HCT116 (cell line): ENCODE measurements at regions not wholly inside any gene's neighbourhood (a gene's known extent, or its start where the extent isn't known, plus 50 kb on each side); places are given as distances from the start of the nearest gene placed in this dataset.

ENCODE experiments used
- ATAC-seq: fragments of 200-7000 bp; cut with Tn5 transposase; 2 replicates; pipeline ENCODE4 v1.9.1; 2020; ENCODE audit warnings: mild to moderate bottlenecking, moderate library complexity
- BruUV-seq: library from RNA; stranded (reverse); fragments of 400-500 nt; replicated peaks from 2 replicates; lab custom pipeline; 2021; lab: Mats Ljungman, UMichigan
- CTCF ChIA-PET: fragments of 300-600 bp; sonication (Branson Sonifier 250); formaldehyde crosslinking; loops from one replicate; lab custom pipeline; 2021; ENCODE audit warnings: antibody characterized with exemption; lab: Charles Lee
- POLR2A ChIA-PET: fragments of 300-600, 350-600 bp; sonication (Branson Sonifier 250); formaldehyde crosslinking; loops from one replicate; lab custom pipeline; 2021; ENCODE audit warnings: antibody characterized with exemption; lab: Charles Lee
- RAD21 ChIA-PET, 2 experiments: fragments of 300-600 bp; sonication (Branson Sonifier 250); formaldehyde crosslinking; loops; one replicate each; lab custom pipeline; 2023; ENCODE audit warnings: low total read pairs in 2 of 2; ENCODE audit not compliant: uncharacterized antibody in 2 of 2, unreplicated experiment in 2 of 2, low non-redundant PET in 1 of 2; lab: Charles Lee
- DNase-seq: peaks from one replicate; pipeline ENCODE4 v3.0.0-alpha.2; 2010; ENCODE audit warnings: low read depth, low spot score
- H2AFZ ChIP-seq: fragments of 200-600 bp; shearing (Covaris generic), sonication (generic); 2 replicates; pipeline ENCODE4 v1.6.1; 2017; ENCODE audit warnings: low read depth, mixed run types, mixed read lengths, antibody characterized with exemption, low read length; ENCODE audit not compliant: poor library complexity, severe bottlenecking
- H3K27ac ChIP-seq: 2 replicates; pipeline ENCODE4 v1.5.1; 2012; ENCODE audit warnings: low read depth, low read length
- H3K27me3 ChIP-seq: fragments of 200-600 bp; sonication (generic); 2 replicates; pipeline ENCODE4 v1.6.1; 2016; ENCODE audit warnings: mixed run types, low read length, mixed read lengths; ENCODE audit not compliant: insufficient read depth
- H3K36me3 ChIP-seq, 2 experiments: fragments of 200-500 bp in 1 of 2; fragments of 200-600 bp in 1 of 2; sonication (Bioruptor generic) in 1 of 2; sonication (generic) in 1 of 2; 2 replicates each; pipeline versions ENCODE4 v1.5.1 to v1.6.1; 2014 to 2016; ENCODE audit warnings: low read length in 2 of 2, inconsistent platforms in 1 of 2, mixed read lengths in 1 of 2, mixed run types in 1 of 2; ENCODE audit not compliant: insufficient read depth in 2 of 2, control insufficient read depth in 1 of 2
- H3K4me1 ChIP-seq, 2 experiments: fragments of 200-600 bp in 1 of 2; sonication (generic) in 1 of 2; 2 replicates each; pipeline versions ENCODE4 v1.5.1 to v1.6.1; 2012 to 2017; ENCODE audit warnings: low read length in 2 of 2, inconsistent platforms in 1 of 2, mild to moderate bottlenecking in 1 of 2, mixed read lengths in 1 of 2, mixed run types in 1 of 2, moderate library complexity in 1 of 2; ENCODE audit not compliant: insufficient read depth in 2 of 2, control insufficient read depth in 1 of 2
- H3K4me2 ChIP-seq: fragments of 200-600 bp; sonication (generic); 2 replicates; pipeline ENCODE4 v1.6.1; 2017; ENCODE audit warnings: mixed run types, low read length, mixed read lengths
- H3K4me3 ChIP-seq, 2 experiments: fragments of 200-600 bp in 1 of 2; sonication (generic) in 1 of 2; replicated peaks in 1 of 2; 2 replicates each; pipeline ENCODE4 v1.5.1; 2011 to 2016; ENCODE audit warnings: low read length in 2 of 2, control low read depth in 1 of 2, low read depth in 1 of 2, mild to moderate bottlenecking in 1 of 2, mixed read lengths in 1 of 2, mixed run types in 1 of 2
- H3K79me2 ChIP-seq: fragments of 200-600 bp; sonication (generic); 2 replicates; pipeline ENCODE4 v1.6.1; 2017; ENCODE audit warnings: mild to moderate bottlenecking, mixed run types, low read length, moderate library complexity, mixed read lengths; ENCODE audit not compliant: insufficient read depth
- H3K9ac ChIP-seq: fragments of 200-600 bp; sonication (generic); 2 replicates; pipeline ENCODE4 v1.6.1; 2016; ENCODE audit warnings: low read length, mixed read lengths
- H3K9me2 ChIP-seq: fragments of 200-600 bp; sonication (generic), shearing (Covaris generic); 2 replicates; pipeline ENCODE4 v1.6.1; 2017; ENCODE audit warnings: mixed run types, mild to moderate bottlenecking, moderate library complexity; ENCODE audit not compliant: insufficient read depth
- H3K9me3 ChIP-seq, 2 experiments: fragments of 200-500 bp in 1 of 2; fragments of 200-600 bp in 1 of 2; sonication (Bioruptor generic) in 1 of 2; sonication (generic) in 1 of 2; 2 replicates each; pipeline ENCODE4 v1.6.1; 2014 to 2017; ENCODE audit warnings: low read length in 2 of 2, mixed read lengths in 2 of 2, inconsistent platforms in 1 of 2, low read depth in 1 of 2, mild to moderate bottlenecking in 1 of 2, mixed run types in 1 of 2, moderate library complexity in 1 of 2; ENCODE audit not compliant: control insufficient read depth in 1 of 2, insufficient read depth in 1 of 2
- H4K20me1 ChIP-seq: fragments of 200-600 bp; sonication (generic), shearing (Covaris generic); 2 replicates; pipeline ENCODE4 v1.6.1; 2017; ENCODE audit warnings: mixed run types, mild to moderate bottlenecking, moderate library complexity; ENCODE audit not compliant: insufficient read depth
- CBX3 ChIP-seq: IDR thresholded peaks from 2 replicates; pipeline ENCODE4 v1.6.1; 2012; ENCODE audit warnings: low read depth
- EGR1 ChIP-seq: IDR thresholded peaks from 2 replicates; pipeline ENCODE4 v1.6.1; 2012; ENCODE audit warnings: low read depth
- EZH2phosphoT487 ChIP-seq: fragments of 200-600 bp; IDR thresholded peaks from 2 replicates; pipeline ENCODE4 v1.6.1; 2018; ENCODE audit warnings: antibody characterized with exemption, borderline replicate concordance
- FOSL1 ChIP-seq: IDR thresholded peaks from 2 replicates; pipeline ENCODE4 v1.6.1; 2012; ENCODE audit warnings: low read depth
- JUND ChIP-seq: IDR thresholded peaks from 2 replicates; pipeline ENCODE4 v1.6.1; 2012
- POLR2AphosphoS5 ChIP-seq: IDR thresholded peaks from 2 replicates; pipeline ENCODE4 v1.6.1; 2011; ENCODE audit warnings: mild to moderate bottlenecking, low read depth, low read length, moderate library complexity
- RAD21 ChIP-seq: IDR thresholded peaks from 2 replicates; pipeline ENCODE4 v1.6.1; 2012; ENCODE audit warnings: low read depth, mild to moderate bottlenecking
- SRF ChIP-seq: IDR thresholded peaks from 2 replicates; pipeline ENCODE4 v1.6.1; 2012; ENCODE audit warnings: low read depth
- YY1 ChIP-seq: IDR thresholded peaks from 2 replicates; pipeline ENCODE4 v1.6.1; 2011; ENCODE audit warnings: low read length, low read depth, moderate library complexity, mild to moderate bottlenecking; ENCODE audit not compliant: insufficient replicate concordance; ENCODE audit errors: extremely low read depth
- ZFX ChIP-seq: fragments of 450-650 bp; IDR thresholded peaks from 2 replicates; pipeline ENCODE4 v1.6.1; 2017
- ZNF274 ChIP-seq: fragments of 200-500 bp; sonication (Bioruptor generic); IDR thresholded peaks from 2 replicates; pipeline ENCODE4 v1.6.1; 2014; ENCODE audit warnings: mild to moderate bottlenecking, low read depth, low read length, inconsistent platforms
- intact Hi-C: fragments of 100-400 bp; cut with micrococcal nuclease; formaldehyde crosslinking; loops from 2 replicates; pipeline ENCODE4 v1.10.0; 2022
- TF ChIP-seq, protein P1 (sequence below): IDR thresholded peaks from 2 replicates; pipeline ENCODE4 v1.6.1; 2012
- TF ChIP-seq, protein P2 (sequence below), 3 experiments: fragments of 200-600 bp in 1 of 3; sonication (generic) in 1 of 3; IDR thresholded peaks in 2 of 3; conservative IDR thresholded peaks in 1 of 3; 2 replicates each; pipeline ENCODE4 v1.5.1; 2012 to 2017; ENCODE audit warnings: low read depth in 2 of 3, low read length in 2 of 3, antibody characterized with exemption in 1 of 3, borderline replicate concordance in 1 of 3, control low read depth in 1 of 3, mild to moderate bottlenecking in 1 of 3, mixed read lengths in 1 of 3, mixed run types in 1 of 3, moderate library complexity in 1 of 3; ENCODE audit not compliant: insufficient read depth in 1 of 3
- TF ChIP-seq, protein P3 (sequence below): IDR thresholded peaks from 2 replicates; pipeline ENCODE4 v1.6.1; 2012

DNA sequence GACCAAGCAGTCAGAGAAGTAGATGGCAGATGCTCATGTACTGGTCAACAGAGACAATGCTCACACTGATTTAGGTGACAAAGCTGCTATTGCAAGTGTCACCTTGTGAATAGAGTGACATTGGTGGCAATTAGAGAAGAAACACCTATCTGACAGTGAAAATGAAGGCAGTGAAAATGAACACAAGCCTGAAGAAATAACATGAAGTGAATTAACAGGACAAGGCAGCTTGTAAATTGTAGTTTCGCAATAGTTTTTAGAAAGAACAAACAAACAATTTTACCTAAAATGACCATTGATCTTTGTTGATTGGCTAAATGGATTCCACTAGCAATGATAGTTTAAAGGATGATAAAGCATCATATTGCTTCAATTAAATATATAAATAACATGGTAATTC is 1389.5 kb downstream of the PLA2G4A start:
- Histone ChIP-seq H2AFZ (no peak overlapping the region), H3K9me2 (no peaks in the 10 kb centered on the region), H3K36me3 (no peaks in the 10 kb centered on the region), H3K27me3 (no peaks in the 10 kb centered on the region), H3K79me2 (no peaks in the 10 kb centered on the region), H4K20me1 (no peaks in the 10 kb centered on the region), H3K4me2 (no peak overlapping the region), H3K4me3 (no peak overlapping the region), H3K9ac (no peak overlapping the region), H3K27ac (no peak overlapping the region), H3K9me3 (no peaks in the 10 kb centered on the region), H3K4me1 (no peaks in the 10 kb centered on the region)
- DNase-seq (no peak), ATAC-seq (no peak)
- RAD21 ChIA-PET: no interaction called here
- no TSS peak for BruUV-seq
- no peak for TF ChIP-seq RAD21
- no peak for TF ChIP-seq ZFX
- TF ChIP-seq FOSL1: no peak
- no peak for TF ChIP-seq SRF
- TF ChIP-seq JUND: no peak
- CTCF ChIA-PET: no interaction called here
- POLR2A ChIA-PET: no interaction called here
- intact Hi-C loops: no loop called here

GRCh38 chr1:188220051-188220450 is 1391.3 kb downstream of the PLA2G4A start:
- ATAC-seq: no peak
- intact Hi-C loops: no loop called here
- Histone ChIP-seq H3K4me3 (no peak overlapping the region), H3K9me3 (no peaks in the 10 kb centered on the region), H3K4me1 (no peaks in the 10 kb centered on the region), H3K9me2 (no peaks in the 10 kb centered on the region), H3K27me3 (no peaks in the 10 kb centered on the region), H2AFZ (no peak overlapping the region), H3K79me2 (no peaks in the 10 kb centered on the region), H3K36me3 (no peaks in the 10 kb centered on the region), H3K9ac (no peak overlapping the region), H3K4me2 (no peak overlapping the region), H3K27ac (no peak overlapping the region), H4K20me1 (no peaks in the 10 kb centered on the region)
- CTCF ChIA-PET: no interaction called here
- BruUV-seq: no TSS peak
- DNase-seq: no peak
- POLR2A ChIA-PET: no interaction called here
- RAD21 ChIA-PET: no interaction called here
- TF ChIP-seq SRF: no peak
- TF ChIP-seq CBX3: no peak
- no peak for TF ChIP-seq JUND
- no peak for TF ChIP-seq EZH2phosphoT487
- TF ChIP-seq, protein P1, sequence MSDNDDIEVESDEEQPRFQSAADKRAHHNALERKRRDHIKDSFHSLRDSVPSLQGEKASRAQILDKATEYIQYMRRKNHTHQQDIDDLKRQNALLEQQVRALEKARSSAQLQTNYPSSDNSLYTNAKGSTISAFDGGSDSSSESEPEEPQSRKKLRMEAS: no peak
- TF ChIP-seq YY1: no peak
- no peak for TF ChIP-seq FOSL1
- TF ChIP-seq, protein P2, sequence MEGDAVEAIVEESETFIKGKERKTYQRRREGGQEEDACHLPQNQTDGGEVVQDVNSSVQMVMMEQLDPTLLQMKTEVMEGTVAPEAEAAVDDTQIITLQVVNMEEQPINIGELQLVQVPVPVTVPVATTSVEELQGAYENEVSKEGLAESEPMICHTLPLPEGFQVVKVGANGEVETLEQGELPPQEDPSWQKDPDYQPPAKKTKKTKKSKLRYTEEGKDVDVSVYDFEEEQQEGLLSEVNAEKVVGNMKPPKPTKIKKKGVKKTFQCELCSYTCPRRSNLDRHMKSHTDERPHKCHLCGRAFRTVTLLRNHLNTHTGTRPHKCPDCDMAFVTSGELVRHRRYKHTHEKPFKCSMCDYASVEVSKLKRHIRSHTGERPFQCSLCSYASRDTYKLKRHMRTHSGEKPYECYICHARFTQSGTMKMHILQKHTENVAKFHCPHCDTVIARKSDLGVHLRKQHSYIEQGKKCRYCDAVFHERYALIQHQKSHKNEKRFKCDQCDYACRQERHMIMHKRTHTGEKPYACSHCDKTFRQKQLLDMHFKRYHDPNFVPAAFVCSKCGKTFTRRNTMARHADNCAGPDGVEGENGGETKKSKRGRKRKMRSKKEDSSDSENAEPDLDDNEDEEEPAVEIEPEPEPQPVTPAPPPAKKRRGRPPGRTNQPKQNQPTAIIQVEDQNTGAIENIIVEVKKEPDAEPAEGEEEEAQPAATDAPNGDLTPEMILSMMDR (IDR thresholded peaks at IDR 0.05 in 2 of 3, conservative IDR thresholded peaks at IDR 0.05 in 1 of 3; ENCODE audit: borderline replicate concordance in 1 of 3, insufficient read depth in 1 of 3, low read depth in 2 of 3, low read length in 2 of 3): no peak
- TF ChIP-seq, protein P3, sequence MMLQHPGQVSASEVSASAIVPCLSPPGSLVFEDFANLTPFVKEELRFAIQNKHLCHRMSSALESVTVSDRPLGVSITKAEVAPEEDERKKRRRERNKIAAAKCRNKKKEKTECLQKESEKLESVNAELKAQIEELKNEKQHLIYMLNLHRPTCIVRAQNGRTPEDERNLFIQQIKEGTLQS: no peak
- no peak for TF ChIP-seq EGR1
- no peak for TF ChIP-seq ZFX
- TF ChIP-seq POLR2AphosphoS5: no peak
- no peak for TF ChIP-seq ZNF274
- TF ChIP-seq, all 23 proteins: peak for 0
